Chondrocyte (in vitro differentiated cells): ENCODE measurements at regions not wholly inside any gene's neighbourhood (a gene's known extent, or its start where the extent isn't known, plus 50 kb on each side); places are given as distances from the start of the nearest gene placed in this dataset.

ENCODE experiments used
- DNase-seq: peaks from one replicate; pipeline ENCODE4 v3.0.0; 2021; ENCODE audit warnings: mixed read lengths, low spot score
- H3K27ac Mint-ChIP-seq: one replicate; pipeline ENCODE4 v1.8.0; 2021; ENCODE audit warnings: mild to moderate bottlenecking, moderate library complexity, mixed read lengths; ENCODE audit not compliant: unreplicated experiment
- H3K27me3 Mint-ChIP-seq: 2 replicates; pipeline ENCODE4 v1.8.0; 2021; ENCODE audit warnings: low read depth, mixed read lengths
- H3K36me3 Mint-ChIP-seq: 2 replicates; pipeline ENCODE4 v1.8.0; 2021; ENCODE audit warnings: low read depth, mixed read lengths
- H3K4me1 Mint-ChIP-seq: 2 replicates; pipeline ENCODE4 v1.8.0; 2021; ENCODE audit warnings: low read depth, mild to moderate bottlenecking, mixed read lengths
- H3K4me3 Mint-ChIP-seq: one replicate; pipeline ENCODE4 v1.8.0; 2021; ENCODE audit warnings: mild to moderate bottlenecking, moderate library complexity, mixed read lengths; ENCODE audit not compliant: unreplicated experiment
- H3K9me3 Mint-ChIP-seq: 2 replicates; pipeline ENCODE4 v1.8.0; 2021; ENCODE audit warnings: low read depth, mixed read lengths
- TF ChIP-seq, protein P1 (sequence below): fragments of 200-600 bp; sonication (generic); IDR thresholded peaks from 2 replicates; pipeline ENCODE4 v1.5.0; 2021; ENCODE audit warnings: antibody characterized with exemption, mild to moderate bottlenecking, moderate library complexity

- H3K9me3 Mint-ChIP-seq, result peaks cover 5% of the 10 kb centered on the region
- no peaks in the 10 kb centered on the region for H3K27me3 Mint-ChIP-seq
- TF ChIP-seq, protein P1, sequence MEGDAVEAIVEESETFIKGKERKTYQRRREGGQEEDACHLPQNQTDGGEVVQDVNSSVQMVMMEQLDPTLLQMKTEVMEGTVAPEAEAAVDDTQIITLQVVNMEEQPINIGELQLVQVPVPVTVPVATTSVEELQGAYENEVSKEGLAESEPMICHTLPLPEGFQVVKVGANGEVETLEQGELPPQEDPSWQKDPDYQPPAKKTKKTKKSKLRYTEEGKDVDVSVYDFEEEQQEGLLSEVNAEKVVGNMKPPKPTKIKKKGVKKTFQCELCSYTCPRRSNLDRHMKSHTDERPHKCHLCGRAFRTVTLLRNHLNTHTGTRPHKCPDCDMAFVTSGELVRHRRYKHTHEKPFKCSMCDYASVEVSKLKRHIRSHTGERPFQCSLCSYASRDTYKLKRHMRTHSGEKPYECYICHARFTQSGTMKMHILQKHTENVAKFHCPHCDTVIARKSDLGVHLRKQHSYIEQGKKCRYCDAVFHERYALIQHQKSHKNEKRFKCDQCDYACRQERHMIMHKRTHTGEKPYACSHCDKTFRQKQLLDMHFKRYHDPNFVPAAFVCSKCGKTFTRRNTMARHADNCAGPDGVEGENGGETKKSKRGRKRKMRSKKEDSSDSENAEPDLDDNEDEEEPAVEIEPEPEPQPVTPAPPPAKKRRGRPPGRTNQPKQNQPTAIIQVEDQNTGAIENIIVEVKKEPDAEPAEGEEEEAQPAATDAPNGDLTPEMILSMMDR, result no peak
- no peak overlapping the region for H3K4me3 Mint-ChIP-seq
- no peaks in the 10 kb centered on the region for H3K36me3 Mint-ChIP-seq
- DNase-seq, result no peak
- H3K27ac Mint-ChIP-seq, result no peak overlapping the region
- no peaks in the 10 kb centered on the region for H3K4me1 Mint-ChIP-seq
Measured at GRCh38 chr2:7672685-7673071, 755.5 kb downstream of the RNF144A start.

GRCh38 chr2:7673101-7673500 lies 755.9 kb downstream of the RNF144A start:
- TF ChIP-seq, protein P1, result no peak
- no peaks in the 10 kb centered on the region for H3K4me1 Mint-ChIP-seq
- peaks cover 5% of the 10 kb centered on the region for H3K9me3 Mint-ChIP-seq
- H3K36me3 Mint-ChIP-seq, result no peaks in the 10 kb centered on the region
- DNase-seq, result no peak
- no peak overlapping the region for H3K4me3 Mint-ChIP-seq
- no peaks in the 10 kb centered on the region for H3K27me3 Mint-ChIP-seq
- no peak overlapping the region for H3K27ac Mint-ChIP-seq

DNA sequence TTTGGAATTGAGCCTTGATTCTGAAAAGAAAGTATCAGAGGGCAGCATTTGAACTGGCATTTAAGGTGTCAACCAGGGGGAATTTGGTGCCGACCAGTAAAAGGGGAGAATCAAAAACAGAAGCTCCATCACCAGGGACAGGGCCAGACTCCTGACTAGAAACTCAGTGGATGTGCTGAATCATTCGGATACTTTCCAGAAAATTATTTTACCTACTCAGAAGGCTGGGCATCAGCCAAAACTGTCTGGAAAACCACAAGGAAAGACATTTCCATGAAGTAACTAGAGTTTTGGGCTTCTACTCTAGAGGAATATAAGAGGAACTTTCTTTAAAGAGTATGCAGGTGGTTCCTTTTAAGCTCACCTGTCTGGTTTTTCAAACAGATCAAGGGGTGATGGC lies 756.6 kb downstream of the RNF144A start:
- H3K27ac Mint-ChIP-seq, result no peak overlapping the region
- no peak overlapping the region for H3K4me3 Mint-ChIP-seq
- TF ChIP-seq, protein P1, result no peak
- no peaks in the 10 kb centered on the region for H3K27me3 Mint-ChIP-seq
- no peaks in the 10 kb centered on the region for H3K4me1 Mint-ChIP-seq
- H3K36me3 Mint-ChIP-seq, result no peaks in the 10 kb centered on the region
- peaks cover 5% of the 10 kb centered on the region for H3K9me3 Mint-ChIP-seq
- no peak for DNase-seq

DNA sequence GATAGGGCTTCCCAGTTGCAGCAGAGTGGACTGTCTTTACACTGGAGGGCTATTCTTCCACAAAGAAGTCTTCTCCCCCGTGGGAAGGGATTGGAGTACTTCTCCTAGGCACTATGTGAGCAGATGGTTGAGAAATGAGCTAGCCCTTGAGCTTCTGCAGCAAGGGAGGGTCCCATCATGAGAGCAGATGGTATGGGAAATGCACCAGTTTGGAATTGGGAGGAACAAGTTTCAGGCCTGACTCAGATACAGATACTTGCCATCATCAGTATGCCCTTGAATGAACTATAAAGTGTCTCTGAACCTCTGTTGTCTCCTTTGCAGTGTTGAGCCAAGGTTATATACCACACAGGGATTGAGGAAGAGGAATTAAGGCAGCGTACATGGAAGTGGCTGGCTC lies 757.4 kb downstream of the RNF144A start:
- TF ChIP-seq, protein P1, result no peak
- Mint-ChIP-seq H3K27me3 (no peaks in the 10 kb centered on the region), H3K4me1 (no peaks in the 10 kb centered on the region), H3K27ac (no peak overlapping the region), H3K36me3 (no peaks in the 10 kb centered on the region), H3K4me3 (no peak overlapping the region), H3K9me3 (peaks cover 5% of the 10 kb centered on the region)
- no peak for DNase-seq

DNA sequence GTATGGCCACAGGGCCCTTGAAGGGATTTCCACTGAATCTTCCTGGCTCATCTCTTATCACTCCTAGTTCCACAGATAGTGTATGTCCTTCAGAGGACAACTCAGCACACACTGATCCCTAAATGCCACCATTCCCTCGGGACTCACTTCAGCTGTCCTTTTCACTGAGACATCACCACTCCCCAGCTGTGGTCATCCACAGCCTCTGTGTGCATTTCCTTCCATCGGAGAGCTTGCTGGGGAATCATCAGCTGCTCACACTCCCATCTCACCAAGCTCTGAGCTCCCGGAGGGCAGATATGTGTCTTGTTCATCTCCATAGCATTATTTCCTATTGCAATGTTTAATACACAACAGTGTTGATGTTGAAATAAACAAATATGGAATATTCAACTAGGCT lies 759.5 kb downstream of the RNF144A start:
- Mint-ChIP-seq H3K4me3 (no peak overlapping the region), H3K27me3 (no peaks in the 10 kb centered on the region), H3K36me3 (no peaks in the 10 kb centered on the region), H3K4me1 (no peaks in the 10 kb centered on the region), H3K9me3 (peaks cover 5% of the 10 kb centered on the region), H3K27ac (no peak overlapping the region)
- no peak for DNase-seq
- TF ChIP-seq, protein P1, result no peak
